Hippocampal formation (tissue), 2 donors: ENCODE measurements at regions not wholly inside any gene's neighbourhood (a gene's known extent, or its start where the extent isn't known, plus 50 kb on each side); places are given as distances from the start of the nearest gene placed in this dataset.
A peak's percentile ranks its signal among the peaks of the same experiment; 100 is the strongest.

ENCODE experiments used
- DNase-seq, 2 donors: peaks; one replicate each; lab custom pipeline; 2025; lab: John Stamatoyannopoulos, UW

- no peak for DNase-seq
These were observed 288.1 kb downstream of the RPLP1 start for GRCh38 chr15:69740684-69741083.

- no peak for DNase-seq
These were observed 289.7 kb downstream of the RPLP1 start for GRCh38 chr15:69742361-69742760.

GRCh38 chr15:69743091-69743490 is 290.5 kb downstream of the RPLP1 start:
- no peak for DNase-seq

GRCh38 chr15:69744391-69745162 is 292.0 kb downstream of the RPLP1 start:
- DNase-seq = no peak

GRCh38 chr15:69747193-69747592 is 294.6 kb downstream of the RPLP1 start:
- no peak for DNase-seq

GRCh38 chr15:69748131-69748530 is 295.5 kb downstream of the RPLP1 start:
- peak in 1 of 2 donors; percentile 26 for DNase-seq

GRCh38 chr15:69748576-69749185 is 296.1 kb downstream of the RPLP1 start:
- no peak for DNase-seq

GRCh38 chr15:69749274-69749673 is 296.7 kb downstream of the RPLP1 start:
- DNase-seq = no peak

GRCh38 chr15:69749797-69750196 is 297.2 kb downstream of the RPLP1 start:
- no peak for DNase-seq

GRCh38 chr15:69750253-69750652 is 297.6 kb downstream of the RPLP1 start:
- no peak for DNase-seq

- DNase-seq = no peak
These were observed 298.5 kb downstream of the RPLP1 start for GRCh38 chr15:69751147-69751546.

- DNase-seq = no peak
These were observed 298.9 kb downstream of the RPLP1 start for GRCh38 chr15:69751566-69751965.

GRCh38 chr15:69753867-69754266 is 301.2 kb downstream of the RPLP1 start:
- no peak for DNase-seq

GRCh38 chr15:69754313-69754712 is 301.7 kb downstream of the RPLP1 start:
- DNase-seq = no peak

GRCh38 chr15:69755551-69756310 is 303.1 kb downstream of the RPLP1 start:
- DNase-seq = no peak

- DNase-seq = no peak
These were observed 303.8 kb downstream of the RPLP1 start for GRCh38 chr15:69756440-69756839.

GRCh38 chr15:69757186-69757585 is 304.6 kb downstream of the RPLP1 start:
- no peak for DNase-seq

- no peak for DNase-seq
These were observed 305.7 kb downstream of the RPLP1 start for GRCh38 chr15:69758291-69758771.

- no peak for DNase-seq
These were observed 306.5 kb downstream of the RPLP1 start for GRCh38 chr15:69758810-69759790.

GRCh38 chr15:69760258-69760845 is 307.7 kb downstream of the RPLP1 start:
- DNase-seq = no peak
